Ascending aorta (tissue), 2 donors: ENCODE measurements at regions not wholly inside any gene's neighbourhood (a gene's known extent, or its start where the extent isn't known, plus 50 kb on each side); places are given as distances from the start of the nearest gene placed in this dataset.

Experiments used
- DNase-seq, 2 donors: peaks; one replicate each; pipeline ENCODE4 v3.0.0-alpha.2; 2019; ENCODE audit warnings: low spot score in 2 of 2
- H3K27ac ChIP-seq, 2 donors: fragments of 200-600 bp; sonication (generic); one replicate each; pipeline ENCODE4 v1.5.1; 2016 to 2017; ENCODE audit warnings: mild to moderate bottlenecking in 1 of 2
- H3K27me3 ChIP-seq: fragments of 200-600 bp; sonication (generic); one replicate; pipeline ENCODE4 v1.5.1; 2017
- H3K36me3 ChIP-seq, 2 donors: fragments of 200-600 bp; sonication (generic); one replicate each; pipeline ENCODE4 v1.5.1; 2016
- H3K4me1 ChIP-seq, 2 donors: fragments of 200-600 bp; sonication (generic); one replicate each; pipeline ENCODE4 v1.5.1; 2016 to 2017; ENCODE audit warnings: mild to moderate bottlenecking in 1 of 2
- H3K4me3 ChIP-seq, 2 donors: fragments of 200-600 bp; sonication (generic); one replicate each; pipeline ENCODE4 v1.5.1; 2016 to 2017; ENCODE audit warnings: mild to moderate bottlenecking in 1 of 2
- H3K9me3 ChIP-seq, 2 donors: fragments of 200-600 bp; sonication (generic); one replicate each; pipeline ENCODE4 v1.5.1; 2016
- CTCF ChIP-seq, 3 experiments: fragments of 200-600 bp in 2 of 3; fragments of 450-650 bp in 1 of 3; sonication (generic) in 2 of 3; IDR thresholded peaks; one replicate each; pipeline ENCODE4 v1.5.1; 2016 to 2019; ENCODE audit warnings: antibody characterized with exemption in 3 of 3, mild to moderate bottlenecking in 1 of 3, moderate library complexity in 1 of 3
- intact Hi-C: fragments of 100-400 bp; cut with DNase I; formaldehyde crosslinking; loops from one replicate; pipeline ENCODE4 v1.15.1; 2023

GRCh38 chr1:98264727-98265126 lies 343.9 kb upstream of the DPYD start:
- no peak overlapping the region for H3K4me3 ChIP-seq
- H3K27me3 ChIP-seq, result no peaks in the 10 kb centered on the region
- H3K27ac ChIP-seq, result no peak overlapping the region
- no peak for TF ChIP-seq CTCF (IDR thresholded peaks at IDR 0.05)
- no peaks in the 10 kb centered on the region for H3K36me3 ChIP-seq
- H3K9me3 ChIP-seq, result no peaks in the 10 kb centered on the region
- DNase-seq, result no peak
- no peaks in the 10 kb centered on the region for H3K4me1 ChIP-seq
- intact Hi-C loops, result no loop called here

- no peak for DNase-seq
- Histone ChIP-seq H3K27me3 (no peaks in the 10 kb centered on the region), H3K4me1 (no peaks in the 10 kb centered on the region), H3K27ac (no peak overlapping the region), H3K9me3 (no peaks in the 10 kb centered on the region), H3K36me3 (no peaks in the 10 kb centered on the region), H3K4me3 (no peak overlapping the region)
- intact Hi-C loops, result no loop called here
- no peak for TF ChIP-seq CTCF (IDR thresholded peaks at IDR 0.05)
Measured at GRCh38 chr1:98260839-98261238, 340.0 kb upstream of the DPYD start.

DNA sequence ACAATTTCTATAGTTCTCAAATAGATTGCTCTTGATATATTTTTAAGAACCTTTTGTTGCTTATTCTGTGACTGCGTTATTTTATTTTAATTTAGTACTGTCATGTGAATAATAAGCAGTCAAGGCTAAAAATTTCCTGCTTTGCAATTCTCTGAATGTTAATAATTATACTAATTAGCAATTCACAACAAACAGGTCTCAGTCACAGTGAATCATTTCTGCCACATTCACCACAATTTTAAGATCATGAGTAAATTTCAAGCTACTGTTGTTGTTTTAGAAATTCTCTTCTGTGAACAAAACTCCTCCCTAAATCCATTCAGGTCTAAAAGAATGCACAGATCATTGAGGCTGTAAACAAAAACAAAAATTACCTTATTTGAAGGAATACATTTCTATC lies 339.6 kb upstream of the DPYD start:
- H3K4me1 ChIP-seq, result no peaks in the 10 kb centered on the region
- DNase-seq, result no peak
- no peak for TF ChIP-seq CTCF (IDR thresholded peaks at IDR 0.05)
- no peaks in the 10 kb centered on the region for H3K9me3 ChIP-seq
- intact Hi-C loops, result no loop called here
- no peak overlapping the region for H3K4me3 ChIP-seq
- no peaks in the 10 kb centered on the region for H3K27me3 ChIP-seq
- H3K27ac ChIP-seq, result no peak overlapping the region
- no peaks in the 10 kb centered on the region for H3K36me3 ChIP-seq

- intact Hi-C loops, result no loop called here
- DNase-seq, result no peak
- no peak overlapping the region for H3K4me3 ChIP-seq
- H3K9me3 ChIP-seq, result no peaks in the 10 kb centered on the region
- no peak overlapping the region for H3K27ac ChIP-seq
- TF ChIP-seq CTCF (IDR thresholded peaks at IDR 0.05), result no peak
- H3K4me1 ChIP-seq, result no peaks in the 10 kb centered on the region
- H3K27me3 ChIP-seq, result no peaks in the 10 kb centered on the region
- no peaks in the 10 kb centered on the region for H3K36me3 ChIP-seq
Measured at GRCh38 chr1:98256700-98257099, 335.9 kb upstream of the DPYD start.

- H3K27ac ChIP-seq, result no peak overlapping the region
- no peak for TF ChIP-seq CTCF (IDR thresholded peaks at IDR 0.05)
- intact Hi-C loops, result no loop called here
Measured at GRCh38 chr1:98253145-98253544, 332.3 kb upstream of the DPYD start.

DNA sequence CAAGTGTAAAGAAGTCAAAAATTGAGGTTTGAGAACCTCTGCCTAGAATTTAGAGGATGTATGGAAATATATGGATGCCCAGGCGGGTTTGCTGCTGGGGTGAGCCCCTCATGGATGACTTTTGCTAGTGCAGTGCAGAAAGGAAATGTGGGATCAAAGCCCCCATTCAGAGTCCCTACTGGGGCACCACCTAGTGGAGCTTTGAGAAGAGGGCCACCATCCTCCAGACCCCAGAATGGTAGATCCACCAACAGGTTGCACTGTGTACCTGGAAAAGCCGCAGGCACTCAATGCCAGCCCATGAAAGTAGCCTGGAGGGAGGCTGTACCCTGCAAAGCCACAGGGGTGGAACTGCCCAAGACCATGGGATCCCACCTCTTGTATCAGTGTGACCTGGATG lies 330.7 kb upstream of the DPYD start:
- H3K27ac ChIP-seq, result no peak overlapping the region
- DNase-seq, result no peak
- intact Hi-C loops, result no loop called here
- H3K36me3 ChIP-seq, result no peaks in the 10 kb centered on the region
- TF ChIP-seq CTCF (IDR thresholded peaks at IDR 0.05), result no peak
- H3K4me3 ChIP-seq, result no peak overlapping the region
- H3K27me3 ChIP-seq, result no peaks in the 10 kb centered on the region
- peaks cover 0 to 4% of the 10 kb centered on the region in 2 donors for H3K9me3 ChIP-seq
- H3K4me1 ChIP-seq, result no peaks in the 10 kb centered on the region

More at GRCh38 chr1:98253145-98253544, 332.3 kb upstream of the DPYD start:
- peaks cover 0 to 4% of the 10 kb centered on the region in 2 donors for H3K9me3 ChIP-seq
- DNase-seq, result no peak
- H3K4me1 ChIP-seq, result no peaks in the 10 kb centered on the region
- no peaks in the 10 kb centered on the region for H3K27me3 ChIP-seq
- H3K36me3 ChIP-seq, result no peaks in the 10 kb centered on the region
- no peak overlapping the region for H3K4me3 ChIP-seq
